ENCODE measurements at regions not wholly inside any gene's neighbourhood (a gene's known extent, or its start where the extent isn't known, plus 50 kb on each side); places are given as distances from the start of the nearest gene placed in this dataset.

- no peak overlapping the region for H2BK120ac ChIP-seq (replicated peaks; ENCODE audit: low read depth, low read length)
- H3K79me1 ChIP-seq (ENCODE audit: low read depth, low read length) = no peaks in the 10 kb centered on the region
- no peak overlapping the region for H3K18ac ChIP-seq (ENCODE audit: extremely low read depth, low read length)
- H2AK5ac ChIP-seq (ENCODE audit: low read depth, low read length) = no peak overlapping the region
- no peak overlapping the region for H3K4me2 ChIP-seq (ENCODE audit: insufficient read depth in 1 of 2, low read depth in 2 of 2, low read length in 2 of 2)
- DNase-seq (ENCODE audit: low read depth in 1 of 2, low spot score in 2 of 2) (no peak), FAIRE-seq (no peak)
- H3K79me2 ChIP-seq (ENCODE audit: control insufficient read depth in 1 of 2, insufficient read depth in 2 of 2, low read length in 2 of 2) = no peaks in the 10 kb centered on the region
- H3K4me1 ChIP-seq (replicated peaks in 1 of 4; ENCODE audit: control insufficient read depth in 3 of 4, insufficient read depth in 4 of 4, low read length in 3 of 4) = no peaks in the 10 kb centered on the region
- H3K23ac ChIP-seq (ENCODE audit: insufficient read length) = no peak overlapping the region
- no peak overlapping the region for H3K9ac ChIP-seq (replicated peaks in 1 of 4; ENCODE audit: extremely low read depth in 1 of 4, low read depth in 3 of 4, low read length in 3 of 4)
- H3K14ac ChIP-seq (ENCODE audit: insufficient read length) = no peak overlapping the region
- no peak overlapping the region for H2BK20ac ChIP-seq (ENCODE audit: low read length)
- H3K4ac ChIP-seq (replicated peaks; ENCODE audit: insufficient read length, low read depth, low read length) = no peak overlapping the region
- H3K23me2 ChIP-seq (ENCODE audit: low read depth, low read length) = no peaks in the 10 kb centered on the region
- H2AFZ ChIP-seq (ENCODE audit: low read length) = no peak overlapping the region
- no peak overlapping the region for H4K8ac ChIP-seq (ENCODE audit: extremely low read depth, insufficient read depth, low read length)
- H2BK15ac ChIP-seq (ENCODE audit: low read length) = no peak overlapping the region
- H3K36me3 ChIP-seq (ENCODE audit: control insufficient read depth in 2 of 4, insufficient read depth in 4 of 4, low read length in 3 of 4) = no peaks in the 10 kb centered on the region
- ChIA-PET POLR2A (ENCODE audit: partially characterized antibody) (no interaction called here), CTCF (ENCODE audit: partially characterized antibody) (interaction anchor here (0.6 to 3.4 kb wide), 4 partner anchors 8 to 498 kb away, joined by 3 to 16 read pairs (median 4); no protein-coding TSS in a partner anchor)
- no peaks in the 10 kb centered on the region for H3K27me3 ChIP-seq (replicated peaks in 1 of 4; ENCODE audit: control insufficient read depth in 3 of 4, extremely low read depth in 1 of 4, insufficient read depth in 3 of 4, low read length in 3 of 4)
- no peaks in the 10 kb centered on the region; a peak in 1 of 4 replicates for H3K9me3 ChIP-seq (ENCODE audit: insufficient read depth in 2 of 2, low read depth in 1 of 2, low read length in 1 of 2)
- no peak overlapping the region for H3K27ac ChIP-seq (ENCODE audit: low read depth, low read length)
- 91% methylated on average over 6 of the region's 6 CpGs; no CpG with 5 or more reads in 1 of the 2 experiments for WGBS, 2 experiments (ENCODE audit: extremely low coverage in 1 of 2, insufficient coverage in 1 of 2, insufficient read length in 1 of 2, insufficient replicate concordance in 2 of 2, low coverage in 1 of 2, low lambda C conversion rate in 2 of 2, missing lambda C conversion rate in 1 of 2)
- no peak overlapping the region for H3K56ac ChIP-seq (replicated peaks; ENCODE audit: insufficient read length, low read depth, low read length)
- H3K4me3 ChIP-seq (ENCODE audit: extremely low read depth in 1 of 4, insufficient read depth in 2 of 4, low read depth in 3 of 4, low read length in 4 of 4) = no peak overlapping the region
- H2BK5ac ChIP-seq (ENCODE audit: low read depth, low read length) = no peak overlapping the region
- no peak overlapping the region for H4K5ac ChIP-seq (ENCODE audit: insufficient read length, low read depth, low read length)
- no peak overlapping the region for H4K91ac ChIP-seq (replicated peaks; ENCODE audit: insufficient read length, low read length)
- H4K20me1 ChIP-seq (replicated peaks in 1 of 2; ENCODE audit: control insufficient read depth in 1 of 2, insufficient read depth in 2 of 2, low read length in 2 of 2) = no peaks in the 10 kb centered on the region
- H2BK12ac ChIP-seq (ENCODE audit: low read depth, low read length) = no peak overlapping the region
- TF ChIP-seq YY1 (IDR thresholded peaks at IDR 0.05; ENCODE audit: low read depth, low read length) (no peak), E2F6 (IDR thresholded peaks at IDR 0.05) (no peak), SIN3A (conservative IDR thresholded peaks at IDR 0.05 in 1 of 2, IDR thresholded peaks at IDR 0.05 in 1 of 2; ENCODE audit: low read depth in 1 of 2, low read length in 2 of 2) (no peak)
These were observed 251.9 kb upstream of the ZNF32 start for GRCh38 chr10:43900571-43900970.

Data from H1 (cell line).